Breast epithelium (tissue), 3 donors: ENCODE measurements at regions not wholly inside any gene's neighbourhood (a gene's known extent, or its start where the extent isn't known, plus 50 kb on each side); places are given as distances from the start of the nearest gene placed in this dataset.

Source experiments
- CTCF ChIP-seq, 3 donors: fragments of 450-650 bp; IDR thresholded peaks; one replicate each; pipeline ENCODE4 v1.5.1; 2016 to 2017; ENCODE audit warnings: antibody characterized with exemption in 3 of 3, mild to moderate bottlenecking in 3 of 3, moderate library complexity in 3 of 3
- POLR2A ChIP-seq: fragments of 450-650 bp; IDR thresholded peaks from one replicate; pipeline ENCODE4 v1.6.1; 2016; ENCODE audit warnings: antibody characterized with exemption, mild to moderate bottlenecking, moderate library complexity
- POLR2AphosphoS5 ChIP-seq, 3 donors: sonication (generic); formaldehyde crosslinking; IDR thresholded peaks; one replicate each; pipeline ENCODE4 v1.6.1; 2017; ENCODE audit warnings: antibody characterized with exemption in 3 of 3

GRCh38 chr6:85069577-85069976 lies 305.2 kb upstream of the TBX18 start:
- TF ChIP-seq CTCF (IDR thresholded peaks at IDR 0.05): no peak
- no peak for TF ChIP-seq POLR2AphosphoS5 (IDR thresholded peaks at IDR 0.05)
- no peak for TF ChIP-seq POLR2A
